Upper lobe of left lung (tissue), 6 donors: ENCODE measurements at regions not wholly inside any gene's neighbourhood (a gene's known extent, or its start where the extent isn't known, plus 50 kb on each side); places are given as distances from the start of the nearest gene placed in this dataset.
A peak's percentile ranks its signal among the peaks of the same experiment; 100 is the strongest.

Experiments
- ATAC-seq, 2 donors: fragments of 200-7000 bp; cut with Tn5 transposase; one replicate each; pipeline ENCODE4 v1.9.1; 2022; ENCODE audit warnings: mild to moderate bottlenecking in 2 of 2, moderate library complexity in 2 of 2; ENCODE audit not compliant: low FRiP score in 2 of 2
- DNase-seq, 2 donors: peaks; one replicate each; pipeline ENCODE4 v3.0.0-alpha.2; 2019 to 2020
- H3K27ac ChIP-seq, 4 donors: fragments of 200-600 bp; sonication (generic); one replicate each; pipeline ENCODE4 v1.5.1; 2016 to 2019
- H3K27me3 ChIP-seq, 4 donors: fragments of 200-600 bp; sonication (generic); one replicate each; pipeline ENCODE4 v1.5.1; 2017 to 2019
- H3K36me3 ChIP-seq, 4 donors: fragments of 200-600 bp; sonication (generic); one replicate each; pipeline ENCODE4 v1.5.1; 2016 to 2019
- H3K4me1 ChIP-seq, 4 donors: fragments of 200-600 bp; sonication (generic); one replicate each; pipeline ENCODE4 v1.5.1; 2018 to 2019
- H3K4me3 ChIP-seq, 4 donors: fragments of 200-600 bp; sonication (generic); one replicate each; pipeline ENCODE4 v1.5.1; 2017 to 2019; ENCODE audit warnings: mild to moderate bottlenecking in 2 of 4, moderate library complexity in 1 of 4
- H3K9me3 ChIP-seq, 4 donors: fragments of 200-600 bp; sonication (generic); one replicate each; pipeline ENCODE4 v1.5.1; 2018 to 2019
- CTCF ChIP-seq, 6 experiments: fragments of 450-650 bp in 4 of 6; fragments of 200-600 bp in 2 of 6; sonication (generic) in 2 of 6; IDR thresholded peaks; one replicate each; pipeline ENCODE4 v1.5.1; 2016 to 2019; ENCODE audit warnings: antibody characterized with exemption in 6 of 6
- EP300 ChIP-seq, 4 donors: sonication (generic); formaldehyde crosslinking; IDR thresholded peaks; one replicate each; pipeline ENCODE4 v1.5.1; 2017; ENCODE audit warnings: antibody characterized with exemption in 4 of 4, control low read depth in 2 of 4
- POLR2A ChIP-seq, 4 donors: fragments of 450-650 bp; IDR thresholded peaks; one replicate each; pipeline ENCODE4 v1.5.1; 2016 to 2017; ENCODE audit warnings: antibody characterized with exemption in 4 of 4, mild to moderate bottlenecking in 2 of 4
- POLR2AphosphoS5 ChIP-seq, 2 donors: sonication (generic); formaldehyde crosslinking; IDR thresholded peaks; one replicate each; pipeline ENCODE4 v1.5.1; 2017; ENCODE audit warnings: antibody characterized with exemption in 2 of 2
- WGBS, 2 donors: methylation state at CpG; one replicate each; pipeline ENCODE4 v1.1.5; 2017 to 2018; 5-methylcytosine and 5-hydroxymethylcytosine counted together
- donor health status: DM: no; HTN: no; CAD: no; lungs with moderate emphysema.
- donor health status: DM: no; HTN: yes; CAD: no; lungs with severe emphysema.

DNA sequence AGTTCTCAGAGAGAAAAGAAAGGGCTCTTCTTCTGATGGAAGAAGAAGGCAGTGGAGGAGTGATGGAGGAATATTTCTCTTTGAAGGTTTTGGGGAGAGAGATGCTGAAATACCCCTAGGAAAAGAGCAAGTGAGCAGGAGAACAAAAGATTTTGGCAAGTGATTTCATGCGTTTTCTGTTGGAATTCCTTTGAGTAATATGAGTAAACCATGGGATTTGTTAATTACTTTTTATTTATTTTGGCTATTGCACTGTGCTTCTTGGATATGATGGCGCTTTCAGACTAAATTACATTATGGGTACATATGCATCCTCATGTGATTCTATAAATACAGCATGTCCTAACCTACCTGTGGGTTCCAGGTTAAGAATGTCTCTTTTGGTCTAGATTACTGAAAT, 210.1 kb upstream of the PTGFR start:
- no peak for ATAC-seq
- DNase-seq: no peak
- no peak overlapping the region for H3K27ac ChIP-seq
- no peaks in the 10 kb centered on the region for H3K4me1 ChIP-seq
- WGBS, 2 donors: 65 to 85% methylated on average over 2 of the region's 2 CpGs
- H3K36me3 ChIP-seq: no peaks in the 10 kb centered on the region
- H3K9me3 ChIP-seq: no peaks in the 10 kb centered on the region
- no peak overlapping the region for H3K4me3 ChIP-seq
- H3K27me3 ChIP-seq: no peaks in the 10 kb centered on the region
- TF ChIP-seq EP300 (IDR thresholded peaks at IDR 0.05): no peak
- TF ChIP-seq POLR2AphosphoS5 (IDR thresholded peaks at IDR 0.05): no peak
- TF ChIP-seq POLR2A (IDR thresholded peaks at IDR 0.05): no peak
- TF ChIP-seq CTCF (IDR thresholded peaks at IDR 0.05): no peak

GRCh38 chr1:78281580-78281979, 209.2 kb upstream of the PTGFR start:
- Histone ChIP-seq H3K4me1 (no peaks in the 10 kb centered on the region), H3K9me3 (no peaks in the 10 kb centered on the region), H3K27ac (no peak overlapping the region), H3K4me3 (no peak overlapping the region), H3K36me3 (no peaks in the 10 kb centered on the region), H3K27me3 (no peaks in the 10 kb centered on the region)
- TF ChIP-seq POLR2A (IDR thresholded peaks at IDR 0.05) (no peak), CTCF (IDR thresholded peaks at IDR 0.05) (no peak), POLR2AphosphoS5 (IDR thresholded peaks at IDR 0.05) (no peak), EP300 (IDR thresholded peaks at IDR 0.05) (no peak)
- ATAC-seq: no peak
- no peak for DNase-seq
- 82 to 90% methylated on average over 1 of the region's 1 CpG for WGBS, 2 donors

GRCh38 chr1:78283691-78284090, 207.1 kb upstream of the PTGFR start:
- Histone ChIP-seq H3K9me3 (no peaks in the 10 kb centered on the region), H3K4me1 (no peaks in the 10 kb centered on the region), H3K36me3 (no peaks in the 10 kb centered on the region), H3K27ac (no peak overlapping the region), H3K27me3 (no peaks in the 10 kb centered on the region), H3K4me3 (no peak overlapping the region)
- DNase-seq: no peak
- no peak for ATAC-seq
- TF ChIP-seq POLR2A (IDR thresholded peaks at IDR 0.05) (no peak), EP300 (IDR thresholded peaks at IDR 0.05) (no peak), POLR2AphosphoS5 (IDR thresholded peaks at IDR 0.05) (no peak), CTCF (IDR thresholded peaks at IDR 0.05) (no peak)
- whole genome bisulfite sequencing, 2 donors: 38 to 45% methylated on average over 2 of the region's 2 CpGs

DNA sequence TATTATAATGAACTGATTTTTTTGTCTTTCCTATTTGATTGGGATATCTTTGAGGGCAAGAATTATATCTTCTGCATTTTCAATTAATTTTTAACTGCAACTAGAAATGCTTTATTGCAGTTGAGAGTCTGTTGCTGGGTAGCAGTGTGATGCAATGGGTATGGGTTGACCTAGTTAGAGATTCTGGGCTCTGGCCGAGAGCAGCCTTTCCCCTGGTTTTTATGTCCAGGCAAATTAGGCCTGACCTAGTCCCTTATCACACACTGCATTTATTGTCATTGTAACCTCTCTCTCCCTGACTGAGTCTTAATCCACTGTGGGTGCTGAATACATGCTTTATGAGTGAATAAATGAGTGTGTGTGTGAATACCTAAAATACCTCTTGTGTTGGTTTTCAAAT, 206.4 kb upstream of the PTGFR start:
- ATAC-seq: peak in 1 of 2 donors; percentile 70
- WGBS, 2 donors: 52 to 72% methylated on average over 1 of the region's 1 CpG
- TF ChIP-seq POLR2AphosphoS5 (IDR thresholded peaks at IDR 0.05): no peak
- no peak for TF ChIP-seq POLR2A (IDR thresholded peaks at IDR 0.05)
- no peak for TF ChIP-seq CTCF (IDR thresholded peaks at IDR 0.05)
- TF ChIP-seq EP300 (IDR thresholded peaks at IDR 0.05): no peak
- Histone ChIP-seq H3K4me1 (no peaks in the 10 kb centered on the region), H3K4me3 (no peak overlapping the region), H3K27me3 (no peaks in the 10 kb centered on the region), H3K36me3 (no peaks in the 10 kb centered on the region), H3K9me3 (no peaks in the 10 kb centered on the region), H3K27ac (no peak overlapping the region)
- DNase-seq: peak in 1 of 2 donors; percentile 48

DNA sequence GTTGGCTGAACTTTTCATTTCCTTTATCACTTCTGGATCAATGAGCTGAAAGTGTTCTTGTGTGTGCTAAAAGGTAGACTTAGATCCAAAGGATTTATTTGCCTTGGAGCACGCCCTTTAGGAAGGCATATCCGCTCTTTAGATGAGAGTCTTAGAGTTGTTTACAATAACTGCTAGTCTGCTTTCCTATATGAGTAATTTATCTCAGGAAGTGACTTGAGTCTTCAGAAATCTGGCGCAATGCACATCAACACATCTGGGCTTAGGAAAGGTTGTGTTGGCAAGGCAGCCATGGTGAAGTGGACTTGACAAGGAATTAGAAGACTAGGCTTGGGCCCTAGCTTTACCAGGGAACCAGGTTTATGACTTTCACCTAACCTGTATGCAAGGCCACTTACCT, 204.1 kb upstream of the PTGFR start:
- TF ChIP-seq CTCF (IDR thresholded peaks at IDR 0.05) (no peak), POLR2A (IDR thresholded peaks at IDR 0.05) (no peak), POLR2AphosphoS5 (IDR thresholded peaks at IDR 0.05) (no peak), EP300 (IDR thresholded peaks at IDR 0.05) (no peak)
- no peaks in the 10 kb centered on the region for H3K27me3 ChIP-seq
- no peak overlapping the region for H3K27ac ChIP-seq
- DNase-seq (no peak), ATAC-seq (no peak)
- no peaks in the 10 kb centered on the region for H3K9me3 ChIP-seq
- H3K4me1 ChIP-seq: no peaks in the 10 kb centered on the region
- no peak overlapping the region for H3K4me3 ChIP-seq
- WGBS, 2 donors: 39 to 49% methylated on average over 3 of the region's 3 CpGs
- H3K36me3 ChIP-seq: no peaks in the 10 kb centered on the region
